HepG2 (cell line): ENCODE measurements at regions not wholly inside any gene's neighbourhood (a gene's known extent, or its start where the extent isn't known, plus 50 kb on each side); places are given as distances from the start of the nearest gene placed in this dataset.

Experiments
- GATAD1 ChIP-seq: IDR thresholded peaks from 2 replicates; pipeline ENCODE4 v1.6.1; 2016; ENCODE audit warnings: missing genetic modification reagents, missing compliant biosample characterization
- GTF2F1 ChIP-seq: fragments of 150-350 bp; IDR thresholded peaks from 2 replicates; pipeline ENCODE4 v1.6.1; 2014; ENCODE audit warnings: low read length
- KAT7 ChIP-seq: IDR thresholded peaks from 2 replicates; pipeline ENCODE4 v1.6.1; 2018; ENCODE audit warnings: borderline replicate concordance, missing compliant biosample characterization
- MIER2 ChIP-seq: IDR thresholded peaks from 2 replicates; pipeline ENCODE4 v1.6.1; 2016; ENCODE audit warnings: missing biosample characterization, missing genetic modification reagents
- MYNN ChIP-seq: sonication (generic); formaldehyde crosslinking; IDR thresholded peaks from 2 replicates; pipeline ENCODE4 v1.4.0; 2020; ENCODE audit warnings: mild to moderate bottlenecking, low read depth, missing genetic modification reagents
- SMYD3 ChIP-seq: sonication (generic); formaldehyde crosslinking; IDR thresholded peaks from 2 replicates; pipeline ENCODE4 v1.8.1; 2023; ENCODE audit warnings: mild to moderate bottlenecking, missing genetic modification reagents
- SP4 ChIP-seq: sonication (generic); formaldehyde crosslinking; IDR thresholded peaks from 2 replicates; pipeline ENCODE4 v1.8.1; 2023; ENCODE audit warnings: mild to moderate bottlenecking, missing genetic modification reagents
- STAG1 ChIP-seq: sonication (generic); formaldehyde crosslinking; IDR thresholded peaks from 2 replicates; pipeline ENCODE4 v1.4.0; 2020; ENCODE audit warnings: missing genetic modification reagents
- TEAD2 ChIP-seq: sonication (generic); formaldehyde crosslinking; IDR thresholded peaks from 2 replicates; pipeline ENCODE4 v1.9.0; 2021; ENCODE audit warnings: missing genetic modification reagents
- ZBTB42 ChIP-seq: sonication (generic); formaldehyde crosslinking; IDR thresholded peaks from 2 replicates; pipeline ENCODE4 v1.5.0; 2020; ENCODE audit warnings: mild to moderate bottlenecking, missing genetic modification reagents
- ZNF34 ChIP-seq: sonication (generic); formaldehyde crosslinking; IDR thresholded peaks from 2 replicates; pipeline ENCODE4 v1.4.0; 2020; ENCODE audit warnings: mild to moderate bottlenecking, missing genetic modification reagents, borderline replicate concordance
- ZNF382 ChIP-seq: sonication (generic); formaldehyde crosslinking; IDR thresholded peaks from 2 replicates; pipeline ENCODE4 v1.5.0; 2020; ENCODE audit warnings: missing genetic modification reagents, mild to moderate bottlenecking, borderline replicate concordance
- ZNF563 ChIP-seq: sonication (generic); formaldehyde crosslinking; IDR thresholded peaks from 2 replicates; pipeline ENCODE4 v1.8.0; 2022; ENCODE audit warnings: mild to moderate bottlenecking, moderate library complexity, missing genetic modification reagents
- ZNF670 ChIP-seq: sonication (generic); formaldehyde crosslinking; IDR thresholded peaks from 2 replicates; pipeline ENCODE4 v1.8.0; 2022; ENCODE audit warnings: mild to moderate bottlenecking, missing genetic modification reagents, borderline replicate concordance
- ZNF724P ChIP-seq: sonication (generic); formaldehyde crosslinking; IDR thresholded peaks from 2 replicates; pipeline ENCODE4 v1.8.0; 2022; ENCODE audit warnings: missing genetic modification reagents, borderline replicate concordance
- ZNF768 ChIP-seq: sonication (generic); formaldehyde crosslinking; IDR thresholded peaks from 2 replicates; pipeline ENCODE4 v1.4.0; 2020; ENCODE audit warnings: missing genetic modification reagents
- ZSCAN21 ChIP-seq: sonication (generic); formaldehyde crosslinking; IDR thresholded peaks from 2 replicates; pipeline ENCODE4 v1.8.0; 2022; ENCODE audit warnings: mild to moderate bottlenecking, missing genetic modification reagents, moderate library complexity, borderline replicate concordance
- TF ChIP-seq, protein P1 (sequence below): sonication (generic); formaldehyde crosslinking; IDR thresholded peaks from 2 replicates; pipeline ENCODE4 v1.4.0; 2020; ENCODE audit warnings: mild to moderate bottlenecking, missing genetic modification reagents
- TF ChIP-seq, protein P2 (sequence below): sonication (generic); formaldehyde crosslinking; conservative IDR thresholded peaks from 2 replicates; pipeline ENCODE4 v1.8.0; 2022; ENCODE audit warnings: missing genetic modification reagents
- TF ChIP-seq, protein P3 (sequence below): sonication (generic); formaldehyde crosslinking; IDR thresholded peaks from 2 replicates; pipeline ENCODE4 v1.4.0; 2020; ENCODE audit warnings: mild to moderate bottlenecking, low read depth, missing genetic modification reagents
- TF ChIP-seq, protein P4 (sequence below): sonication (generic); formaldehyde crosslinking; conservative IDR thresholded peaks from 2 replicates; pipeline ENCODE4 v1.4.0; 2020; ENCODE audit warnings: missing genetic modification reagents

DNA sequence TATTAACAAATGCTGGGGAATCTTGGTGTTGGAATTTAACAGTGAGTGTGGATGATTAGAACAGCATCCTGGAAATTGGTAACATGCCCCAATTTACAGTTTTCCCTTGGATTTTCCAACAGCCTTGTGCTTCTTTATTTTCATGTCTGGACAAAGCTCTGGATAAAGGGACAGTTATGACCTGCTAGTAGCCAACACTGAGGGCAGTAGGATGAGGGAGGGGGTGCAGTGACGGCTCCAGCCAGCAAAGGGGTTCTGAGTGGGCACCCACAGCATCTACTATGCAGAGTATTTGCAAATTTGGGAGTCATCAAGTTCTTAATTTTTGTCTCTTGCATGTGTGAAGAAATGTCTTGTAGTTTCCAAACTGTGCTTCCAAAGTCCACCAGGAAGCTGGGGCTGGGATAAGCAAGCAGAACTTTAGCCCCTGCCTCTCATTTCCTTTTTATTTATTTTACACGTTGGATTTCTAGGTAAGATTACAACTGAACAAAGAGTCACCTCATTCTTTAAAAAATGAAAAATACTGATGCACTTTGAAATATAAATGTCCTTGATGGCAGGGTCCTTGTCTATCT, 63.0 kb upstream of the SELENOP start (continued):
- TF ChIP-seq ZNF724P (no peak), ZBTB42 (CRISPR knock-in tag) (no peak), ZNF382 (CRISPR knock-in tag) (no peak), MYNN (no peak), STAG1 (CRISPR knock-in tag) (no peak), GATAD1 (CRISPR knock-in tag) (0 out of 2 replicates have a peak, but pooled peaks have one; percentile 33), ZNF768 (no peak), MIER2 (CRISPR knock-in tag) (no peak), ZSCAN21 (CRISPR knock-in tag) (no peak), KAT7 (no peak; the same call in 1 of the 2 replicates), ZNF34 (CRISPR knock-in tag) (no peak), ZNF563 (no peak), SP4 (0 out of 2 replicates have a peak, but pooled peaks have one; percentile 17), ZNF670 (CRISPR knock-in tag) (no peak), GTF2F1 (no peak), TEAD2 (CRISPR knock-in tag) (no peak), SMYD3 (CRISPR knock-in tag) (0 out of 2 replicates have a peak, but pooled peaks have one; percentile 27)
- TF ChIP-seq, protein P1, sequence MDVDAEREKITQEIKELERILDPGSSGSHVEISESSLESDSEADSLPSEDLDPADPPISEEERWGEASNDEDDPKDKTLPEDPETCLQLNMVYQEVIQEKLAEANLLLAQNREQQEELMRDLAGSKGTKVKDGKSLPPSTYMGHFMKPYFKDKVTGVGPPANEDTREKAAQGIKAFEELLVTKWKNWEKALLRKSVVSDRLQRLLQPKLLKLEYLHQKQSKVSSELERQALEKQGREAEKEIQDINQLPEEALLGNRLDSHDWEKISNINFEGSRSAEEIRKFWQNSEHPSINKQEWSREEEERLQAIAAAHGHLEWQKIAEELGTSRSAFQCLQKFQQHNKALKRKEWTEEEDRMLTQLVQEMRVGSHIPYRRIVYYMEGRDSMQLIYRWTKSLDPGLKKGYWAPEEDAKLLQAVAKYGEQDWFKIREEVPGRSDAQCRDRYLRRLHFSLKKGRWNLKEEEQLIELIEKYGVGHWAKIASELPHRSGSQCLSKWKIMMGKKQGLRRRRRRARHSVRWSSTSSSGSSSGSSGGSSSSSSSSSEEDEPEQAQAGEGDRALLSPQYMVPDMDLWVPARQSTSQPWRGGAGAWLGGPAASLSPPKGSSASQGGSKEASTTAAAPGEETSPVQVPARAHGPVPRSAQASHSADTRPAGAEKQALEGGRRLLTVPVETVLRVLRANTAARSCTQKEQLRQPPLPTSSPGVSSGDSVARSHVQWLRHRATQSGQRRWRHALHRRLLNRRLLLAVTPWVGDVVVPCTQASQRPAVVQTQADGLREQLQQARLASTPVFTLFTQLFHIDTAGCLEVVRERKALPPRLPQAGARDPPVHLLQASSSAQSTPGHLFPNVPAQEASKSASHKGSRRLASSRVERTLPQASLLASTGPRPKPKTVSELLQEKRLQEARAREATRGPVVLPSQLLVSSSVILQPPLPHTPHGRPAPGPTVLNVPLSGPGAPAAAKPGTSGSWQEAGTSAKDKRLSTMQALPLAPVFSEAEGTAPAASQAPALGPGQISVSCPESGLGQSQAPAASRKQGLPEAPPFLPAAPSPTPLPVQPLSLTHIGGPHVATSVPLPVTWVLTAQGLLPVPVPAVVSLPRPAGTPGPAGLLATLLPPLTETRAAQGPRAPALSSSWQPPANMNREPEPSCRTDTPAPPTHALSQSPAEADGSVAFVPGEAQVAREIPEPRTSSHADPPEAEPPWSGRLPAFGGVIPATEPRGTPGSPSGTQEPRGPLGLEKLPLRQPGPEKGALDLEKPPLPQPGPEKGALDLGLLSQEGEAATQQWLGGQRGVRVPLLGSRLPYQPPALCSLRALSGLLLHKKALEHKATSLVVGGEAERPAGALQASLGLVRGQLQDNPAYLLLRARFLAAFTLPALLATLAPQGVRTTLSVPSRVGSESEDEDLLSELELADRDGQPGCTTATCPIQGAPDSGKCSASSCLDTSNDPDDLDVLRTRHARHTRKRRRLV: no peak
- TF ChIP-seq, protein P2, sequence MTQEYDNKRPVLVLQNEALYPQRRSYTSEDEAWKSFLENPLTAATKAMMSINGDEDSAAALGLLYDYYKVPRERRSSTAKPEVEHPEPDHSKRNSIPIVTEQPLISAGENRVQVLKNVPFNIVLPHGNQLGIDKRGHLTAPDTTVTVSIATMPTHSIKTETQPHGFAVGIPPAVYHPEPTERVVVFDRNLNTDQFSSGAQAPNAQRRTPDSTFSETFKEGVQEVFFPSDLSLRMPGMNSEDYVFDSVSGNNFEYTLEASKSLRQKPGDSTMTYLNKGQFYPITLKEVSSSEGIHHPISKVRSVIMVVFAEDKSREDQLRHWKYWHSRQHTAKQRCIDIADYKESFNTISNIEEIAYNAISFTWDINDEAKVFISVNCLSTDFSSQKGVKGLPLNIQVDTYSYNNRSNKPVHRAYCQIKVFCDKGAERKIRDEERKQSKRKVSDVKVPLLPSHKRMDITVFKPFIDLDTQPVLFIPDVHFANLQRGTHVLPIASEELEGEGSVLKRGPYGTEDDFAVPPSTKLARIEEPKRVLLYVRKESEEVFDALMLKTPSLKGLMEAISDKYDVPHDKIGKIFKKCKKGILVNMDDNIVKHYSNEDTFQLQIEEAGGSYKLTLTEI (CRISPR knock-in tag): no peak
- TF ChIP-seq, protein P3, sequence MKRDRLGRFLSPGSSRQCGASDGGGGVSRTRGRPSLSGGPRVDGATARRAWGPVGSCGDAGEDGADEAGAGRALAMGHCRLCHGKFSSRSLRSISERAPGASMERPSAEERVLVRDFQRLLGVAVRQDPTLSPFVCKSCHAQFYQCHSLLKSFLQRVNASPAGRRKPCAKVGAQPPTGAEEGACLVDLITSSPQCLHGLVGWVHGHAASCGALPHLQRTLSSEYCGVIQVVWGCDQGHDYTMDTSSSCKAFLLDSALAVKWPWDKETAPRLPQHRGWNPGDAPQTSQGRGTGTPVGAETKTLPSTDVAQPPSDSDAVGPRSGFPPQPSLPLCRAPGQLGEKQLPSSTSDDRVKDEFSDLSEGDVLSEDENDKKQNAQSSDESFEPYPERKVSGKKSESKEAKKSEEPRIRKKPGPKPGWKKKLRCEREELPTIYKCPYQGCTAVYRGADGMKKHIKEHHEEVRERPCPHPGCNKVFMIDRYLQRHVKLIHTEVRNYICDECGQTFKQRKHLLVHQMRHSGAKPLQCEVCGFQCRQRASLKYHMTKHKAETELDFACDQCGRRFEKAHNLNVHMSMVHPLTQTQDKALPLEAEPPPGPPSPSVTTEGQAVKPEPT (CRISPR knock-in tag): no peak
- TF ChIP-seq, protein P4, sequence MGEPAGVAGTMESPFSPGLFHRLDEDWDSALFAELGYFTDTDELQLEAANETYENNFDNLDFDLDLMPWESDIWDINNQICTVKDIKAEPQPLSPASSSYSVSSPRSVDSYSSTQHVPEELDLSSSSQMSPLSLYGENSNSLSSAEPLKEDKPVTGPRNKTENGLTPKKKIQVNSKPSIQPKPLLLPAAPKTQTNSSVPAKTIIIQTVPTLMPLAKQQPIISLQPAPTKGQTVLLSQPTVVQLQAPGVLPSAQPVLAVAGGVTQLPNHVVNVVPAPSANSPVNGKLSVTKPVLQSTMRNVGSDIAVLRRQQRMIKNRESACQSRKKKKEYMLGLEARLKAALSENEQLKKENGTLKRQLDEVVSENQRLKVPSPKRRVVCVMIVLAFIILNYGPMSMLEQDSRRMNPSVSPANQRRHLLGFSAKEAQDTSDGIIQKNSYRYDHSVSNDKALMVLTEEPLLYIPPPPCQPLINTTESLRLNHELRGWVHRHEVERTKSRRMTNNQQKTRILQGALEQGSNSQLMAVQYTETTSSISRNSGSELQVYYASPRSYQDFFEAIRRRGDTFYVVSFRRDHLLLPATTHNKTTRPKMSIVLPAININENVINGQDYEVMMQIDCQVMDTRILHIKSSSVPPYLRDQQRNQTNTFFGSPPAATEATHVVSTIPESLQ (CRISPR knock-in tag): no peak
